ENCODE measurements at regions not wholly inside any gene's neighbourhood (a gene's known extent, or its start where the extent isn't known, plus 50 kb on each side); places are given as distances from the start of the nearest gene placed in this dataset.

DNA sequence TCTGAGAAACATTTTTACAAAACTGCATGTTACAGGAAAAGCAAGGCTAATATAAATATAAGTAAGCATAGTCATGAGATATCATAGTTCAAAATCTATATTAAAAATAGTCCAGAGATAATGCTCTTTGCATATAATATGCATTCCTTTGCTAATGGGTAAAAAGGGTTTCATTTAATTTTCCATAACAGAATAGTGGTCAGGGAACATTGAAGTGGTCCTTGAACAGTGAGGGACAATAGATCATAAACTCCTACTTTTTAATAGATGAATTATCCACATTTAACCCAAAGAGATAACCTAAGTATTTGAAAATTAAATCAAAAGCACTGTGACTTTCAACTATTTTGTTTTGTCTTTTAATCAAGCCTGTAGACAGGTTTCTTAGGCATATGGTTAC is 243.1 kb upstream of the ADGRB3 start:
- H3K4me2 ChIP-seq (ENCODE audit: insufficient read depth, low read length) = no peak overlapping the region
- intact Hi-C loops (cut with micrococcal nuclease) (no loop called here), in situ Hi-C loops (cut with MboI) (no loop called here)
- no peaks in the 10 kb centered on the region for H3K9me1 ChIP-seq (ENCODE audit: control insufficient read depth, insufficient read depth, low read length)
- no peak overlapping the region for H3K4me3 ChIP-seq
- no peaks in the 10 kb centered on the region for H4K20me1 ChIP-seq (replicated peaks; ENCODE audit: control insufficient read depth, insufficient read depth, low read length)
- no peaks in the 10 kb centered on the region for H3K27me3 ChIP-seq (ENCODE audit: control insufficient read depth in 2 of 2, insufficient read depth in 2 of 2, low read length in 2 of 2)
- H3K9me3 ChIP-seq (replicated peaks; ENCODE audit: control insufficient read depth, insufficient read depth, low read depth, low read length) = no peaks in the 10 kb centered on the region
- ChIA-PET CTCF (ENCODE audit: low intra/inter-chr PET ratio) (no interaction called here), POLR2A (no interaction called here)
- no peaks in the 10 kb centered on the region for H3K79me2 ChIP-seq (ENCODE audit: control insufficient read depth, insufficient read depth, low read length)
- no peaks in the 10 kb centered on the region for H3K36me3 ChIP-seq (ENCODE audit: control insufficient read depth, insufficient read depth, low read length)
- no peak for TF ChIP-seq ZNF589 (CRISPR knock-in tag; IDR thresholded peaks at IDR 0.05; ENCODE audit: low read depth)
- TF ChIP-seq JUND (IDR thresholded peaks at IDR 0.05; ENCODE audit: borderline replicate concordance, low read depth, low read length) = no peak
- TF ChIP-seq JUND (tag; IDR thresholded peaks at IDR 0.05; ENCODE audit: borderline replicate concordance, low read depth, low read length) = no peak
- FAIRE-seq = no peak
- DNase-seq (ENCODE audit: extremely low read depth in 1 of 4, low spot score in 3 of 4) = no peak
- no peak overlapping the region for H3K9ac ChIP-seq (ENCODE audit: insufficient read depth in 1 of 2, low read depth in 2 of 2, low read length in 2 of 2)
- H3K27ac ChIP-seq (ENCODE audit: extremely low read depth, low read depth, low read length) = no peak overlapping the region
- ATAC-seq = no peak
- no peak overlapping the region for H2AFZ ChIP-seq (ENCODE audit: low read depth, low read length)
- BruUV-seq (replicated peaks) = no TSS peak
- H3K4me1 ChIP-seq (replicated peaks in 1 of 2; ENCODE audit: control insufficient read depth in 2 of 2, insufficient read depth in 2 of 2, low read length in 2 of 2) = no peaks in the 10 kb centered on the region

DNA sequence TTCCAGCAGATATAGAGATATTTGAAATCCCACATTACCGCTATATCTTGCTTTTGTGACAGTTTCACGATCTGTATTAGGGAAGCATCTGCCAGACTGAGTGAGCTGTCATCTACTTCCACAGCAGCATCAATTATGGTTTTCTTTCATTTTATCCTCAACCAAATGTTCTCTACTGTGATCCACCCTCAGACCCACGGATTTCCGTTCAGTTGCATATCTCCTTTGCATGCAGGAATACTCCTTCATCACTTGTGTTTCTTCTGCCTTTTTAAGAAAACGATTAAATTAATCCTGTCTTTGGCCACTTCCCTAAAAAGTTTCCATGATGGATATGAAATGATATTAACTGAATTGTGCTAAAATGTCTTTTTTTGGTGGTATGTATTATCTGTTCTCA is 262.1 kb upstream of the ADGRB3 start:
- POLR2A ChIA-PET = no interaction called here
- no peaks in the 10 kb centered on the region for H3K9me1 ChIP-seq (ENCODE audit: control insufficient read depth, insufficient read depth, low read length)
- no peak overlapping the region for H2AFZ ChIP-seq (ENCODE audit: low read depth, low read length)
- CTCF ChIA-PET (ENCODE audit: low intra/inter-chr PET ratio) = no interaction called here
- WGBS (ENCODE audit: insufficient coverage, low coverage, missing lambda C conversion rate) = 1% methylated on average over 5 of the region's 5 CpGs
- no TSS peak for BruUV-seq (replicated peaks)
- intact Hi-C loops (cut with micrococcal nuclease) (no loop called here), in situ Hi-C loops (cut with MboI) (no loop called here)
- H3K79me2 ChIP-seq (ENCODE audit: control insufficient read depth, insufficient read depth, low read length) = no peaks in the 10 kb centered on the region
- ATAC-seq (no peak), DNase-seq (ENCODE audit: extremely low read depth in 1 of 4, low spot score in 3 of 4) (no peak), FAIRE-seq (no peak)
- H3K9me3 ChIP-seq (replicated peaks; ENCODE audit: control insufficient read depth, insufficient read depth, low read depth, low read length) = no peaks in the 10 kb centered on the region
- no peaks in the 10 kb centered on the region for H3K36me3 ChIP-seq (ENCODE audit: control insufficient read depth, insufficient read depth, low read length)
- no peak overlapping the region for H3K4me2 ChIP-seq (ENCODE audit: insufficient read depth, low read length)
- no peak overlapping the region for H3K4me3 ChIP-seq
- H3K9ac ChIP-seq (ENCODE audit: insufficient read depth in 1 of 2, low read depth in 2 of 2, low read length in 2 of 2) = no peak overlapping the region
- H4K20me1 ChIP-seq (replicated peaks; ENCODE audit: control insufficient read depth, insufficient read depth, low read length) = no peaks in the 10 kb centered on the region
- H3K27ac ChIP-seq (ENCODE audit: extremely low read depth, low read depth, low read length) = no peak overlapping the region
- H3K27me3 ChIP-seq (ENCODE audit: control insufficient read depth in 2 of 2, insufficient read depth in 2 of 2, low read length in 2 of 2) = no peaks in the 10 kb centered on the region
- TF ChIP-seq, protein P1, sequence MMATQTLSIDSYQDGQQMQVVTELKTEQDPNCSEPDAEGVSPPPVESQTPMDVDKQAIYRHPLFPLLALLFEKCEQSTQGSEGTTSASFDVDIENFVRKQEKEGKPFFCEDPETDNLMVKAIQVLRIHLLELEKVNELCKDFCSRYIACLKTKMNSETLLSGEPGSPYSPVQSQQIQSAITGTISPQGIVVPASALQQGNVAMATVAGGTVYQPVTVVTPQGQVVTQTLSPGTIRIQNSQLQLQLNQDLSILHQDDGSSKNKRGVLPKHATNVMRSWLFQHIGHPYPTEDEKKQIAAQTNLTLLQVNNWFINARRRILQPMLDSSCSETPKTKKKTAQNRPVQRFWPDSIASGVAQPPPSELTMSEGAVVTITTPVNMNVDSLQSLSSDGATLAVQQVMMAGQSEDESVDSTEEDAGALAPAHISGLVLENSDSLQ (IDR thresholded peaks at IDR 0.05) = no peak
- TF ChIP-seq PTBP1 (IDR thresholded peaks at IDR 0.05; ENCODE audit: low read depth, low read length) (no peak), FOXP1 (CRISPR knock-in tag; IDR thresholded peaks at IDR 0.05) (no peak), NCOA6 (IDR thresholded peaks at IDR 0.05) (no peak)
- TF ChIP-seq, protein P2, sequence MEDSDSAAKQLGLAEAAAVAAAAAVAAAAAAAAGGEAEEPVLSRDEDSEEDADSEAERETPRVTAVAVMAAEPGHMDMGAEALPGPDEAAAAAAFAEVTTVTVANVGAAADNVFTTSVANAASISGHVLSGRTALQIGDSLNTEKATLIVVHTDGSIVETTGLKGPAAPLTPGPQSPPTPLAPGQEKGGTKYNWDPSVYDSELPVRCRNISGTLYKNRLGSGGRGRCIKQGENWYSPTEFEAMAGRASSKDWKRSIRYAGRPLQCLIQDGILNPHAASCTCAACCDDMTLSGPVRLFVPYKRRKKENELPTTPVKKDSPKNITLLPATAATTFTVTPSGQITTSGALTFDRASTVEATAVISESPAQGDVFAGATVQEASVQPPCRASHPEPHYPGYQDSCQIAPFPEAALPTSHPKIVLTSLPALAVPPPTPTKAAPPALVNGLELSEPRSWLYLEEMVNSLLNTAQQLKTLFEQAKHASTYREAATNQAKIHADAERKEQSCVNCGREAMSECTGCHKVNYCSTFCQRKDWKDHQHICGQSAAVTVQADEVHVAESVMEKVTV (CRISPR knock-in tag; IDR thresholded peaks at IDR 0.05) = no peak
- TF ChIP-seq, protein P3, sequence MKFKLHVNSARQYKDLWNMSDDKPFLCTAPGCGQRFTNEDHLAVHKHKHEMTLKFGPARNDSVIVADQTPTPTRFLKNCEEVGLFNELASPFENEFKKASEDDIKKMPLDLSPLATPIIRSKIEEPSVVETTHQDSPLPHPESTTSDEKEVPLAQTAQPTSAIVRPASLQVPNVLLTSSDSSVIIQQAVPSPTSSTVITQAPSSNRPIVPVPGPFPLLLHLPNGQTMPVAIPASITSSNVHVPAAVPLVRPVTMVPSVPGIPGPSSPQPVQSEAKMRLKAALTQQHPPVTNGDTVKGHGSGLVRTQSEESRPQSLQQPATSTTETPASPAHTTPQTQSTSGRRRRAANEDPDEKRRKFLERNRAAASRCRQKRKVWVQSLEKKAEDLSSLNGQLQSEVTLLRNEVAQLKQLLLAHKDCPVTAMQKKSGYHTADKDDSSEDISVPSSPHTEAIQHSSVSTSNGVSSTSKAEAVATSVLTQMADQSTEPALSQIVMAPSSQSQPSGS (CRISPR knock-in tag; IDR thresholded peaks at IDR 0.05) = no peak
- H3K4me1 ChIP-seq (replicated peaks in 1 of 2; ENCODE audit: control insufficient read depth in 2 of 2, insufficient read depth in 2 of 2, low read length in 2 of 2) = no peaks in the 10 kb centered on the region

Measured in K562 (cell line).